Esophagus muscularis mucosa (tissue), 4 donors: ENCODE measurements at regions not wholly inside any gene's neighbourhood (a gene's known extent, or its start where the extent isn't known, plus 50 kb on each side); places are given as distances from the start of the nearest gene placed in this dataset.

Experiments used
- DNase-seq: peaks from one replicate; pipeline ENCODE4 v3.0.0-alpha.2; 2017; ENCODE audit errors: extremely low spot score
- H3K27ac ChIP-seq, 4 donors: fragments of 200-600 bp; sonication (generic); replicated peaks in 1 of 4; 1 replicate in 3 of 4; 2 replicates in 1 of 4; pipeline ENCODE4 v1.5.1; 2016 to 2019; ENCODE audit warnings: mild to moderate bottlenecking in 1 of 4
- H3K27me3 ChIP-seq, 4 donors: fragments of 200-600 bp; sonication (generic); one replicate each; pipeline versions ENCODE4 v1.5.1 to v1.6.0; 2016 to 2019
- H3K36me3 ChIP-seq, 4 donors: fragments of 200-600 bp; sonication (generic); one replicate each; pipeline ENCODE4 v1.5.1; 2016 to 2019
- H3K4me1 ChIP-seq, 4 donors: fragments of 200-600 bp; sonication (generic); one replicate each; pipeline ENCODE4 v1.5.1; 2016 to 2019
- H3K4me3 ChIP-seq, 4 donors: fragments of 200-600 bp; sonication (generic); 1 replicate in 2 of 4; 2 replicates in 2 of 4; pipeline ENCODE4 v1.5.1; 2016 to 2019; ENCODE audit warnings: mild to moderate bottlenecking in 4 of 4, moderate library complexity in 1 of 4
- H3K9me3 ChIP-seq, 4 donors: fragments of 200-600 bp; sonication (generic); 1 replicate in 3 of 4; 2 replicates in 1 of 4; pipeline ENCODE4 v1.5.1; 2016 to 2019
- EP300 ChIP-seq: sonication (generic); formaldehyde crosslinking; IDR thresholded peaks from one replicate; pipeline ENCODE4 v1.6.1; 2017; ENCODE audit warnings: antibody characterized with exemption
- POLR2A ChIP-seq: fragments of 450-650 bp; IDR thresholded peaks from one replicate; pipeline ENCODE4 v1.6.1; 2017; ENCODE audit warnings: antibody characterized with exemption, moderate library complexity, mild to moderate bottlenecking, low read depth
- POLR2AphosphoS5 ChIP-seq, 2 donors: sonication (generic); formaldehyde crosslinking; IDR thresholded peaks; one replicate each; pipeline ENCODE4 v1.6.1; 2017; ENCODE audit warnings: antibody characterized with exemption in 2 of 2
- WGBS: methylation state at CpG from one replicate; pipeline ENCODE4 v1.1.5; 2018; 5-methylcytosine and 5-hydroxymethylcytosine counted together
- intact Hi-C: fragments of 100-400 bp; cut with DNase I; formaldehyde crosslinking; loops from one replicate; pipeline ENCODE4 v1.15.1; 2023
- TF ChIP-seq, protein P1 (sequence below), 3 experiments: fragments of 200-600 bp in 2 of 3; fragments of 450-650 bp in 1 of 3; sonication (generic) in 2 of 3; IDR thresholded peaks; one replicate each; pipeline ENCODE4 v1.5.1; 2017 to 2019; ENCODE audit warnings: antibody characterized with exemption in 3 of 3, mild to moderate bottlenecking in 2 of 3, moderate library complexity in 1 of 3

DNA sequence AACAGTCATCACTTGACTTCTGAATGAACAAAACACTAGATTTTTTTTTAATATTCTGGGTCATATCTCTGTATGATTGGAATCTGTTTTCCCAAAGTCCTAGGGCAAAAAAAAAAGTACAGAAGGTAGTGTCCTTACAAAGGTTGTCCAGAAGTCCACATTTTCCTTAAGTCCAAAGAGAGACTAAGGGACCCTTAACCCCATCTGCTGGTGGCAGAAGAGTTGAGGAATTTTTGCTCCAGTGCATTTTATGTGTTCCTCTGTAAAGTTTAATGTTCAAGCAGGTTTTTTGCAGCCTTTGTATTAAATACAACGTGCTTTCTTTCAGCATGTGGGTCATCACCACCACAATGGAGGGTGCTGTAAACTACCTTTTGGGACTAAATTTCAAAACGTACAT is 215.9 kb downstream of the SP3 start:
- TF ChIP-seq, protein P1, sequence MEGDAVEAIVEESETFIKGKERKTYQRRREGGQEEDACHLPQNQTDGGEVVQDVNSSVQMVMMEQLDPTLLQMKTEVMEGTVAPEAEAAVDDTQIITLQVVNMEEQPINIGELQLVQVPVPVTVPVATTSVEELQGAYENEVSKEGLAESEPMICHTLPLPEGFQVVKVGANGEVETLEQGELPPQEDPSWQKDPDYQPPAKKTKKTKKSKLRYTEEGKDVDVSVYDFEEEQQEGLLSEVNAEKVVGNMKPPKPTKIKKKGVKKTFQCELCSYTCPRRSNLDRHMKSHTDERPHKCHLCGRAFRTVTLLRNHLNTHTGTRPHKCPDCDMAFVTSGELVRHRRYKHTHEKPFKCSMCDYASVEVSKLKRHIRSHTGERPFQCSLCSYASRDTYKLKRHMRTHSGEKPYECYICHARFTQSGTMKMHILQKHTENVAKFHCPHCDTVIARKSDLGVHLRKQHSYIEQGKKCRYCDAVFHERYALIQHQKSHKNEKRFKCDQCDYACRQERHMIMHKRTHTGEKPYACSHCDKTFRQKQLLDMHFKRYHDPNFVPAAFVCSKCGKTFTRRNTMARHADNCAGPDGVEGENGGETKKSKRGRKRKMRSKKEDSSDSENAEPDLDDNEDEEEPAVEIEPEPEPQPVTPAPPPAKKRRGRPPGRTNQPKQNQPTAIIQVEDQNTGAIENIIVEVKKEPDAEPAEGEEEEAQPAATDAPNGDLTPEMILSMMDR (IDR thresholded peaks at IDR 0.05) = peak in 1 of 3 experiments; percentile 6
- TF ChIP-seq POLR2AphosphoS5 (IDR thresholded peaks at IDR 0.05) = no peak
- H3K27ac ChIP-seq = no peak overlapping the region
- H3K9me3 ChIP-seq = no peaks in the 10 kb centered on the region
- H3K4me1 ChIP-seq = no peaks in the 10 kb centered on the region
- H3K27me3 ChIP-seq = peaks cover 0 to 12% (median 0%) of the 10 kb centered on the region in 4 donors
- DNase-seq = no peak
- 62% methylated on average over 2 of the region's 2 CpGs for WGBS
- H3K4me3 ChIP-seq = no peak overlapping the region
- intact Hi-C loops = no loop called here
- no peaks in the 10 kb centered on the region for H3K36me3 ChIP-seq

DNA sequence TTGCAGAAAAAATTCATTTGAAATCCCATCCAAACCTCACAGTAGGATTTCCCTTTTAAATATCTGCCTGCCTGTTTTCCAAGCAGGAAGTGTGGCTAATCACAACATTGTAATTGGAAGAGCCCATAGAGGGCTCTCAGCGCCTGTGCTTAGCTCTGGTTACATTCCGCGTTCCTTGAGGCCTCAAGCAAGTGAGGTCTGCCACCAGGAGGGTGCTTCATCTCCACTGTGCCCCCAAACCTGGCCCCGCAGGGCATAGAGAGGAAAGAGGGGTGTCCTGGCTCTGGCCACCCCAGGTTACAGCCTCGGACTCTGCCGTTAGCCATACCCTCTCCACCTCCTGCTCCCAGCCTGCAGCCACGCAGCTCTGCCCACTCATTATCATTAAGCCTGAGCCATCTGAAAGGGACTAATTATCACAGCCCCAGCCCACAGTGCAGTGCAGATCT is 214.8 kb downstream of the SP3 start:
- Histone ChIP-seq H3K27ac (no peak overlapping the region), H3K4me1 (no peaks in the 10 kb centered on the region), H3K36me3 (no peaks in the 10 kb centered on the region), H3K9me3 (no peaks in the 10 kb centered on the region), H3K27me3 (peaks cover 0 to 12% (median 0%) of the 10 kb centered on the region in 4 donors), H3K4me3 (no peak overlapping the region)
- no peak for DNase-seq
- intact Hi-C loops = no loop called here
- 11% methylated on average over 3 of the region's 7 CpGs for WGBS
- no peak for TF ChIP-seq POLR2AphosphoS5 (IDR thresholded peaks at IDR 0.05)
- TF ChIP-seq, protein P1 (IDR thresholded peaks at IDR 0.05) = no peak

DNA sequence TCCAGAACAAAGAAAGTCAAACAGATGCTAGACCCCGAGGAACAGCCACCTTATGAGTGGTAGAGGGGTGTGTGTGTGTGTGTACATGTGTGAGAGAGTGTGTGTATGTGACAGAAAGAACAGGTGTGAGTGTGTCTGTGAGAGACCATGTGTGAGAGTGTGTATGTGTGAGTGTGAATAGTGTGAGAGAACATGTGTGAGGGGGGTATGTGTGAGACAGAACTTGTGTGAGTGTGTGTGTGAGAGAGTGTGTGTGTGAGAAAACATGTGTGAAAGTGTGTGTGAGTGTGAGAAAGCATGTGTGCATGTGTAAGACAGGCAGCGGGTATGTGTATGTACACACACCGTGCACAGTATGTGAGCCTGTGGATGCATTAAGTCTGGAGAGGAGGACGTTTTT is 214.3 kb downstream of the SP3 start:
- no peak for DNase-seq
- Histone ChIP-seq H3K27ac (no peak overlapping the region), H3K4me1 (no peaks in the 10 kb centered on the region), H3K4me3 (no peak overlapping the region), H3K36me3 (no peaks in the 10 kb centered on the region), H3K9me3 (no peaks in the 10 kb centered on the region), H3K27me3 (peaks cover 0 to 12% (median 0%) of the 10 kb centered on the region in 4 donors)
- TF ChIP-seq POLR2AphosphoS5 (IDR thresholded peaks at IDR 0.05) (no peak), POLR2A (no peak), EP300 (no peak)
- TF ChIP-seq, protein P1 (IDR thresholded peaks at IDR 0.05) = no peak
- WGBS = 74% methylated on average over 4 of the region's 4 CpGs
- intact Hi-C loops = no loop called here

DNA sequence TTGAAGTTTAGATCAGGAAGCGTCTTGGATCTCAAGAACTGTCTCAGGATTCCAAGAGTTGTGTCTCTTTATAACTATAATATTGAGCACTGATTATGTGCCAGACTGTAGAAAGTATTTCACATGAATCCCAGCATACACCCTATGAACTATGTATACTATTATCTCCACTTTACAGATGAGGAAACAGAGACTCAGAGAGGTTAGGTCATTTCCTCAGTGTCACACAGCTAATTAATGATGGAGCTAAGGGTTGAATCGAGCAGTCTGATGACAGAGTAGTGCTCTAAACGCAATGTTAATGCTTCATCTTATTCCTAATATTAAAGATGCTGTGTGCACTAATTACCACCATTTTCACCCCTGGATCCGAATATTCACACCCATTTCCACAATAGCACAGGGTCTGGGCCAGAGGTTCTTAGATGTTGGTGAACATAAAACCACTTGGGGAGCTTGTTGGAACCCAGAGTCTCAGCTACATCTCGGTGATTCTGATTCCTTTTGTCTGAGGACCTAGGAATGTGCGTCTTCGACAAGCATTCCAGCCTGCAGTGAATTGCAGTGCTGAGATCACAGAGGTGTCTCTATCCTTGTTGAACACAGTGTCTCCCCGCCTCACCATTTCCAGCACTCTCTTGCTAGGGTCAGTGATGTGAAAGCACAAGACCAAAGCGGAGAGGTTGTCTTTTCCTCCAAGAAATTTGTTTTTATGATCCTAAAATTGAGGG is 213.8 kb downstream of the SP3 start:
- Histone ChIP-seq H3K4me3 (no peak overlapping the region), H3K4me1 (no peaks in the 10 kb centered on the region), H3K27me3 (peaks cover 0 to 12% (median 0%) of the 10 kb centered on the region in 4 donors), H3K36me3 (no peaks in the 10 kb centered on the region), H3K27ac (no peak overlapping the region), H3K9me3 (no peaks in the 10 kb centered on the region)
- TF ChIP-seq POLR2A (no peak), EP300 (no peak), POLR2AphosphoS5 (IDR thresholded peaks at IDR 0.05) (no peak)
- TF ChIP-seq, protein P1 (IDR thresholded peaks at IDR 0.05) = no peak
- 94% methylated on average over 9 of the region's 9 CpGs for WGBS
- no peak for DNase-seq
- intact Hi-C loops = no loop called here

DNA sequence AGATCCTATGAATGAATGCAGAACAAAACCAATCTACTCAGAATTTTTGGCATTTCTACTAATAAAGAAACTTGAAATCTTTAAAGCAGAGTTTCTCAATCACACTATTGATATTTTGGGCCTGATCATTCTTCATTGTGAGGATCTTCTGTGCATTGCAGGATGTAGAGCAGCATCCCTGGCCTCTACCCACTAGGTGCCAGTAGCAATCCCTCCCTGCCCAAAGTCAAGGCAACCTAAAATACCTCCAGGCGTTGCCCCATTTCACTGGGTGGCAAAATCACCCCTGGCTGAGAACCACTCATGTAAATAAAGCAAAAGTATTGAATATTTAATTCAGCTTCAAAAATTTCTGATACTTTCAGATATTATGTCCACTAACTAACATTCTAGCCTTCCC is 213.0 kb downstream of the SP3 start:
- 73% methylated on average over 1 of the region's 1 CpG for WGBS
- H3K4me3 ChIP-seq = no peak overlapping the region
- H3K9me3 ChIP-seq = no peaks in the 10 kb centered on the region
- TF ChIP-seq, protein P1 (IDR thresholded peaks at IDR 0.05) = no peak
- TF ChIP-seq POLR2AphosphoS5 (IDR thresholded peaks at IDR 0.05) = no peak
- no peak for TF ChIP-seq POLR2A
- no peak for TF ChIP-seq EP300
- no peaks in the 10 kb centered on the region for H3K4me1 ChIP-seq
- H3K27ac ChIP-seq = no peak overlapping the region
- peaks cover 0 to 12% (median 0%) of the 10 kb centered on the region in 4 donors for H3K27me3 ChIP-seq
- H3K36me3 ChIP-seq = no peaks in the 10 kb centered on the region
- intact Hi-C loops = no loop called here
- no peak for DNase-seq
